COR-L47 (cell line): ENCODE measurements at regions not wholly inside any gene's neighbourhood (a gene's known extent, or its start where the extent isn't known, plus 50 kb on each side); places are given as distances from the start of the nearest gene placed in this dataset.

Source experiments
- DNase-seq: peaks from one replicate; lab custom pipeline; 2025; lab: John Stamatoyannopoulos, UW

GRCh38 chr2:59456285-59456684, 1097.2 kb downstream of the BCL11A start:
- no peak for DNase-seq

DNA sequence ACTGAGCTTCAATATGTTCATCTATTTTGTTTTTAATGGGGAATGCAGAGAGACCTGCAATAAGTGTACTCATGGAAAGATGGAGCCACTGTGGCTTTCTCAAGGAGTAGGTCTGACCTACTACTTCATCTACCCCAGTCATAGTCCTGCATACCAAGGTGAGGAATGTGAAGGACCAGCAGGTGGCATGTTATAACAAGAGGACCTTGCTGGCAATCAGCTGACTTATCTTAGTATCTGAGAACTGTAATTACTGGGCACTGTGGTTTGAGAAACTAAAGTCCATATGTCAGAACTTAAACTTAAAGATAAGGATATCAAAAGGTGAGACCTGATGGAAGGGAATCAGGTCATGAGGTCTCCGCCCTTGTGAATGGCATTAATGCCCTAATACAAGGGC, 1104.2 kb downstream of the BCL11A start:
- no peak for DNase-seq

- no peak for DNase-seq
These were observed 1113.0 kb downstream of the BCL11A start for GRCh38 chr2:59440491-59440890.

DNA sequence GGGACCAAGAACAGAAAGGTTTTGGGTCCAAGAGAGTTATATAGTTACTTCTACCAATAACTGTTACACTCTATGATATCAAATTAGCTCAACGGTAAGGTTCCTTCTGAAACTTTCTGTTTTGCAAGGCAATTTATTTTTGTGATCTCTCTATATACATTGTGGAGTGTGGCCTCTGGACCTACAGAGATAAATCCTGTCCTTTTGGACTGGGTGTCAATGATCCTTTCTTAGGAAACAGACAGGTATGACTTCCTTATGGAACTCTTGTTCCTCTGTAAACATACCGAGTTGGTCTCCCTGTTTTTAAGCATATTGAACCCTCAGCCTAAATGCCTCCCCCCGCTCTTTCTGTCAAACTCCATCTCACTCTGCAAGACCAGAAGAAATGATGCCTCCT, 1117.8 kb downstream of the BCL11A start:
- no peak for DNase-seq

DNA sequence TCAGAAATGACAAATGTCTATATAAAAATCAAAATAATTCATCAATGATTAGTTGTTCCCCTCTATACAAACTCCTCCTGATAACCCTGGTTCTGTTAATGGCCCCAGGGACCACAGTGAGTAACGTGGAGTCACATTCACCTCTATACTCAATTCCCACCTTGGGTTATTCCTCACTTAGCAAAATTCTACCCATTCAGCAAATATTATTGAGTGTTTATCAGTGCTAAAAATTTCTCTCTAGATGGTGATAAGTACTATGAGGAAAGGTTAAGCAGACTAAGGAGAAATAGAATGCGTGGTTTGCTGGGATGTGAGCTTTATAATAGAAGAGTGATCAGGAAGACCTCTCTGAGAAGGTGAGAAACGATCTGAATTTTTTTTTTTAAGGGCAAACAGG, 1124.5 kb downstream of the BCL11A start:
- DNase-seq = no peak

- no peak for DNase-seq
These were observed 1125.5 kb downstream of the BCL11A start for GRCh38 chr2:59427980-59428379.

DNA sequence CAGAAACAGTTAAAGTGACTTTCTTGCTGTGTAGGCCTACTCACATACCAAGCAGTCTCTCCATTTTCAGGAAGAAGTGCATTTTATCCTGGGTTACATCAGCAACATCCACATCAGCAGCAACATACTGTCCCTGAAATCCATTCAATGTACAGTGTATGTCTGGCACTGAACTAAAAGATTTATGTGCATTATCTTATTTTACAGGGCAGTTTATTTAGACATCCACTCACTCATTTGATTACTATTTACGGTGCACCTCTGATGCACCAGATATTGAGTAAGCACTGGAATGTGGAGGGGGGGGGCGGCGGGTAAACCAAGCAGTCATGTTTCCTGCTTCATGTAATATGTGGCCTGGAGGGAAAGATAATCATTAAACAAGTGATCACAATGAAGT, 1128.2 kb downstream of the BCL11A start:
- DNase-seq = no peak

DNA sequence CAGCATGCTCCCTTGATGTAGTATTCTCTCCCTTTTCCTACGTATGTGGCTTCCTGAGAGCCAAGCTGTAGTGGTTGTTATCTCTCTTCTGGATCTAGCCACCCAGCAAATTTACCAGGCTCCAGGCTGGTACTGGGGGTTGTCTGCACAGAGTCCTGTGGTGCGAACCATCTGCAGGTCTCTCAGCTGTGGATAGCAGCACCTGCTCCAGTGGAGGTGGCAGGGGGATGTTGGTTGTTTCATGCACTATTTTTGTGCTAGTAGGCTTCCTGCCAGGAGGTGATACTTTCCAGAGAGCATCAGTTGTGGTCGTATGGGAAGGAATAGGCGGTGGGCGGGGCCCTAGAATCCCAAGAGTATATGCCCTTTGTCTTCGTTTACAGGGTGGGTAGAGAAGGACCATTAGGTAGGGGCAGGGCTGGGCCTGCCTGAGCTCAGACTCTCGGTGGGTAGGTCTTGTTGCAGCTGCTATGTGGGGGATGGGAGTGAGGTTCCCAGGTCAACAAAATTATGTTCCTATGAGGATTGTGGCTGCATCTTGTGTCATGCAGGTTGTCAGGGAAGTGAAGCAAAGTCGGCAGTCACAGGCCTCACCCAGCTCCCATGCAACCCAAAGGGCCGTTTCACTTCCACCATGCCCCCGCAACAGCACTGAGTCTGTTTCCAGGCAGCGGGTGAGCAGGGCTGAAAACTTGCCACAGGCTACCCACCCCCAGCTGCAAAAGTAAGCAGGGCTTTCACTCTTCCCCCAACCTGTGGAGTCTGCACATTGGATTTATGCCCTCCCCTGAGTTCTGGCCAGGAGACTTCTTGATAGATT, 1139.5 kb downstream of the BCL11A start:
- peak; percentile 65 for DNase-seq

GRCh38 chr2:59399126-59399525, 1154.3 kb downstream of the BCL11A start:
- no peak for DNase-seq

GRCh38 chr2:59398081-59398480, 1155.4 kb downstream of the BCL11A start:
- DNase-seq = no peak

GRCh38 chr2:59395119-59395518, 1154.0 kb upstream of the FANCL start:
- no peak for DNase-seq

GRCh38 chr2:59391896-59392295, 1150.8 kb upstream of the FANCL start:
- no peak for DNase-seq

DNA sequence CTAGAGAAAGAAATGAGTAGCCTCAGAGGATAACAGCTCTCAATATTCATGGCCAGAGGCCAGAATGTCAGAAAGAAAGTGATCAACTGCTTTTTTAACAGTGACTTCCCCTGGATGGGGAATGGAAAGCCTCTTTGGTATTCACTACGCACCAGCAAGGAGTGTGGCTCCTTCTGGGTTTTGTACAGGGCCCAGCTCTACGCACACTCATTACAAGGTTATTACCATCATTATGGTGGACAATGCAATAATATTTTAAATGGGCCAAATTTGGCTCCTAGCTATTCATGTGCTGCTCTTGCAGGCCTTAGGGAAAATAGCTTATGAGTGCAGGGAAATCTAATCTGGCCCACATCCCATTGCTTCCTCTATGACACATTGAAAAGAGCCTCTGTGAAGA, 1149.5 kb upstream of the FANCL start:
- DNase-seq = no peak

- peak; percentile 1 for DNase-seq
These were observed 1148.1 kb upstream of the FANCL start for GRCh38 chr2:59389240-59389639.

GRCh38 chr2:59385971-59386370, 1144.8 kb upstream of the FANCL start:
- no peak for DNase-seq

GRCh38 chr2:59383473-59383872, 1142.3 kb upstream of the FANCL start:
- peak; percentile 58 for DNase-seq

- no peak for DNase-seq
These were observed 1137.0 kb upstream of the FANCL start for GRCh38 chr2:59378127-59378526.

DNA sequence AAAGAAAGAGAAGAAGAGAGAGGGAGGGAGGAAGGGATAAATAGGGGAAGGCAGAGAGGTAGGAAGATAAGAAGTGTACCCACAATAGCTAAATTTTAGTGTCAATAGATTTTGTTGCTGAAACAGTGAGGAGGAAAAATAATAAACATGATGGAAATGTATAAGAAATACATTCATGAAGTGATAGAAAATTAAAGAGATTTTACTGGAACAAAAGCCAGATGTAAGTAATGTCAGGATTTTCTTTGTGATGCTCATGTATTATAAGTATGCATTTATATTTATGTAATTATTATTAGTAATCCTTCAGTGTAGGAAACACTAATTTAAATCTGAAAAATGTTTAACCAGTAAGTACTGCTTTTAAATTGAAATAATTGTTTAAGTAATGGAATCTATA, 1125.2 kb upstream of the FANCL start:
- DNase-seq = no peak

DNA sequence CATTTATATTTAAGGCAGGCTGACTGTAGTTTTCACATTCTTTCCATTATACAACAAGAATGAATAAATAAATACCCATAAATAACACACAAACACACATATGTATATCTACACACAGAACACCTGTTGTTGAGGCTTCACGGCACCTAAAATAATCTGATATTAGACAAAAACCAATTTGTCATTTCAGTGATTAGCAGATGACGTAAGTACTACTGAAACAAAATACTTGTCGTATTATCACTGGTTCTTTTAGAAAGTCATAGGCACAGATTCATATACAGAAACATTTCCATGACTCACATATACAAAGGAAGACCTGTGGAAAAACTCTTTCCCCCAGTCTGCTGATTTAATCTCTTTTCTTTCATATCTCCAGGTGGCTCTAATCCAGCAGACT, 1113.4 kb upstream of the FANCL start:
- no peak for DNase-seq

DNA sequence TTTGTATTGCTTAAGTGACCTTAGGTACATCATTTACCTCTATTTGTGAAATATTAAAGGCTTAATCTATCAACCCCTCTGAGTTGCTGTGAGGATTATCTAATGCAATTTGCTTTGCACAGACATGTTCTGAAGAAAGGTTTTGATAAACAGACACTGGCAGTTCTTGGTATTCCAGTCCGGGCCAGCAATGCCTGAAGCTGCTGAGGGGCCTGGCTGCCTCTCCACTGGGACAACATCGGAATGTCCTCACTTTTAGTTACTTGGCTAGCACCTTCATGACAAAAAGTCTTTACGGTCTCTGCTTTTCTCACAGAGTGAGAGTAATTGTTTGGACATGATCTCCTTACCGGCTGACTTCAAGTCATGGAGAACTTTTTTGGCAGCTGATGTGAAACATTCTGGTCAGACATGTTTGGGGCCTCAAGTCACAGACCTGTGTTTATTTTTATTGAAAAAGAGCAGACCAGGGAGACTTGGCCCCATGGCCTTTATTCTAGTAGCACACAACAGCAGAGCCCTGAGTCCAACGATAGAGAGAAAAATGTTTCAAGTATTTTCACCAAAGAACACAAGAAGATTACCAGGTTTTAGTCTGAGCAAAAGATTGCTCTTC, 1112.3 kb upstream of the FANCL start:
- DNase-seq = no peak

DNA sequence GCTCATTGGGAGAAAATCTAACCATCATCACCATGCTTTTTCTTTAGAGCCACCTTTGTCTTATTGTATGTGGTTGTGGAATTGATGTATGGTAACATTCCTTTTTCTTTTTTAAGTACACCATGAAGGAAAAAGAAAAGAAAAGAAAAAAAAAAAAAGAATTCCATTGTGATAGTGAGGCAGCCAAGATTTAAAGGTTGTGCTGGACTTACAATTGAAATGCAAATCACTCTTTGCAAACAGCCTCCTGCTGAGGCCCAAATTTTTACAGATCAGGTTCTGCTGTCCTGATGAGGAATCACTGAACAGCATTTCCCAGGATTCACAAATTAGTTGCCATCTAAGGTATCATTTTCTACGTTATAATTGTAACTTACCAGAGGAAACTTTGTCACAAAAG, 1101.0 kb upstream of the FANCL start:
- no peak for DNase-seq

DNA sequence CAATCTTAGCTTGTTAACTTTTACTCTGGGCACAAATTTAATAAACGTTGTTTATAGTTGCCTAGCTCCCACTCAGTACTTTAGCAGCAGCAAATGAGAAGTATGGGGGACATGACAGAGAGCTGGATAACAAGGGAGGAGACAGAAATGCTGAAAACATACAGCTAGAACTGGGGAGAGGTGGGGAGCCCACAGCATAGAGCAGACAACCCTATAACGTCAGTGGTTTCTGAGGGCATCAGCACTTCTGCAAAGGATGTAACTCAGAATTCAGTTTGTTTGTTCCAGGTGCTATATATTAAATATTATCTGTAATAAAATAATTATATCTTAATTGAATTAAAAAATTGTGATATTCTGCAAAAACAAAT, 1098.7 kb upstream of the FANCL start:
- no peak for DNase-seq

GRCh38 chr2:59339121-59339836, 1098.2 kb upstream of the FANCL start:
- no peak for DNase-seq
